Keratinocyte (primary cell): ENCODE measurements at regions not wholly inside any gene's neighbourhood (a gene's known extent, or its start where the extent isn't known, plus 50 kb on each side); places are given as distances from the start of the nearest gene placed in this dataset.

Experiments used
- DNase-seq: peaks from one replicate; pipeline ENCODE4 v3.0.0-alpha.2; 2011; ENCODE audit warnings: low read depth, missing footprints, low spot score
- FAIRE-seq: peaks from 2 replicates; lab custom pipeline; 2011; peaks lifted over from hg19 to GRCh38; lab: Jason Lieb, UNC
- H2AFZ ChIP-seq: 2 replicates; pipeline ENCODE4 v1.6.0; 2012; ENCODE audit warnings: low read length, control low read depth, inconsistent platforms; ENCODE audit not compliant: control insufficient read depth
- H3K27ac ChIP-seq: 2 replicates; pipeline ENCODE4 v1.5.1; 2011; ENCODE audit warnings: low read length; ENCODE audit not compliant: control insufficient read depth, insufficient read depth
- H3K27me3 ChIP-seq: 3 replicates; pipeline ENCODE4 v1.6.0; 2011; ENCODE audit warnings: low read length; ENCODE audit not compliant: control insufficient read depth, insufficient read depth; ENCODE audit errors: extremely low read depth
- H3K36me3 ChIP-seq, 2 experiments: 2 replicates in 1 of 2; 3 replicates in 1 of 2; pipeline ENCODE4 v1.5.1; 2011; ENCODE audit warnings: low read length in 2 of 2, mild to moderate bottlenecking in 1 of 2; ENCODE audit not compliant: control insufficient read depth in 2 of 2, insufficient read depth in 2 of 2; ENCODE audit errors: extremely low read depth in 1 of 2
- H3K4me1 ChIP-seq: 3 replicates; pipeline ENCODE4 v1.5.1; 2011; ENCODE audit warnings: low read length; ENCODE audit not compliant: control insufficient read depth, insufficient read depth; ENCODE audit errors: extremely low read depth
- H3K4me2 ChIP-seq: 3 replicates; pipeline ENCODE4 v1.6.0; 2011; ENCODE audit warnings: low read depth, low read length; ENCODE audit not compliant: control insufficient read depth, insufficient read depth; ENCODE audit errors: extremely low read depth
- H3K4me3 ChIP-seq, 3 experiments: fragments of 200-600 bp in 1 of 3; sonication (generic) in 1 of 3; 2 replicates in 2 of 3; 3 replicates in 1 of 3; pipeline ENCODE4 v1.5.1; 2011 to 2016; ENCODE audit warnings: low read length in 3 of 3, mild to moderate bottlenecking in 3 of 3, control low read depth in 2 of 3, inconsistent platforms in 1 of 3, low read depth in 1 of 3, mixed read lengths in 1 of 3, mixed run types in 1 of 3, moderate library complexity in 1 of 3; ENCODE audit not compliant: control insufficient read depth in 2 of 3, insufficient read depth in 2 of 3; ENCODE audit errors: extremely low read depth in 1 of 3
- H3K79me2 ChIP-seq: 2 replicates; pipeline ENCODE4 v1.6.0; 2012; ENCODE audit warnings: low read length; ENCODE audit not compliant: control insufficient read depth, insufficient read depth
- H3K9ac ChIP-seq: 3 replicates; pipeline ENCODE4 v1.6.0; 2011; ENCODE audit warnings: low read length; ENCODE audit not compliant: control insufficient read depth, insufficient read depth; ENCODE audit errors: extremely low read depth
- H3K9me1 ChIP-seq: 3 replicates; pipeline ENCODE4 v1.6.0; 2011; ENCODE audit warnings: low read length; ENCODE audit not compliant: control insufficient read depth, insufficient read depth; ENCODE audit errors: extremely low read depth
- H3K9me3 ChIP-seq: 2 replicates; pipeline ENCODE4 v1.5.1; 2012; ENCODE audit warnings: low read depth, low read length; ENCODE audit not compliant: control insufficient read depth
- H4K20me1 ChIP-seq: 3 replicates; pipeline ENCODE4 v1.6.0; 2011; ENCODE audit warnings: low read length; ENCODE audit not compliant: control insufficient read depth, insufficient read depth; ENCODE audit errors: extremely low read depth
- CTCF ChIP-seq, 3 experiments: IDR thresholded peaks in 1 of 3; conservative IDR thresholded peaks in 1 of 3; optimal IDR thresholded peaks in 1 of 3; 2 replicates in 2 of 3; 3 replicates in 1 of 3; pipeline versions ENCODE3 to v1.5.1; 2011; ENCODE audit warnings: low read length in 3 of 3, mild to moderate bottlenecking in 3 of 3, moderate library complexity in 2 of 3, control low read depth in 1 of 3, inconsistent platforms in 1 of 3; ENCODE audit not compliant: insufficient read depth in 2 of 3; ENCODE audit errors: extremely low read depth in 1 of 3
- EZH2 ChIP-seq: IDR thresholded peaks from one replicate; pipeline ENCODE4 v1.6.1; 2012; ENCODE audit warnings: inconsistent platforms, mild to moderate bottlenecking, low read length, moderate library complexity
- dilution Hi-C: fragments of 300-500 bp; cut with MboI; formaldehyde crosslinking; loops from one replicate; pipeline ENCODE4 v1.7.0; 2020; ENCODE audit warnings: low sequenced_read_pairs; ENCODE audit not compliant: extremely low pct_ligation_motif_present

GRCh38 chr3:141434255-141434654, 52.6 kb upstream of the RASA2 start:
- Histone ChIP-seq H3K9me3 (no peaks in the 10 kb centered on the region), H3K4me2 (no peak overlapping the region), H3K9ac (no peak overlapping the region), H3K4me1 (no peaks in the 10 kb centered on the region), H3K36me3 (peaks cover 7 to 17% of the 10 kb centered on the region in 2 experiments), H3K9me1 (no peaks in the 10 kb centered on the region), H3K27me3 (no peaks in the 10 kb centered on the region), H3K27ac (no peak overlapping the region), H4K20me1 (no peaks in the 10 kb centered on the region), H3K4me3 (no peak overlapping the region), H3K79me2 (peaks cover 34% of the 10 kb centered on the region), H2AFZ (no peak overlapping the region)
- DNase-seq (no peak), FAIRE-seq (no peak)
- no peak for TF ChIP-seq CTCF (optimal IDR thresholded peaks at IDR 0.05 in 1 of 3, IDR thresholded peaks at IDR 0.05 in 1 of 3, conservative IDR thresholded peaks at IDR 0.05 in 1 of 3; ENCODE audit: extremely low read depth in 1 of 3, insufficient read depth in 2 of 3, low read length in 3 of 3)
- no peak for TF ChIP-seq EZH2
- dilution Hi-C loops = no loop called here

- no peak overlapping the region for H3K4me3 ChIP-seq
- no peaks in the 10 kb centered on the region for H3K9me1 ChIP-seq
- H3K4me1 ChIP-seq = peaks cover 3% of the 10 kb centered on the region
- H3K9me3 ChIP-seq = no peaks in the 10 kb centered on the region
- peaks cover 4 to 13% of the 10 kb centered on the region in 2 experiments for H3K36me3 ChIP-seq
- dilution Hi-C loops = no loop called here
- no peak for TF ChIP-seq EZH2
- TF ChIP-seq CTCF (optimal IDR thresholded peaks at IDR 0.05 in 1 of 3, IDR thresholded peaks at IDR 0.05 in 1 of 3, conservative IDR thresholded peaks at IDR 0.05 in 1 of 3; ENCODE audit: extremely low read depth in 1 of 3, insufficient read depth in 2 of 3, low read length in 3 of 3) = no peak
- H3K27ac ChIP-seq = no peak overlapping the region
- H3K27me3 ChIP-seq = no peaks in the 10 kb centered on the region
- no peak overlapping the region for H2AFZ ChIP-seq
- H3K9ac ChIP-seq = no peak overlapping the region
- H3K4me2 ChIP-seq = no peak overlapping the region
- peaks cover 25% of the 10 kb centered on the region for H3K79me2 ChIP-seq
- H4K20me1 ChIP-seq = no peaks in the 10 kb centered on the region
- FAIRE-seq = no peak
- no peak for DNase-seq
These were observed 50.6 kb upstream of the RASA2 start for GRCh38 chr3:141436180-141436579.
